HG03039 (cell line): ENCODE measurements at regions not wholly inside any gene's neighbourhood (a gene's known extent, or its start where the extent isn't known, plus 50 kb on each side); places are given as distances from the start of the nearest gene placed in this dataset.
"Not testable (repeated sequence)": the region's sequence is repeated elsewhere in the genome, so short reads cannot be mapped to it uniquely, and the experiment has no call there.

ENCODE experiments used
- ATAC-seq: cut with Tn5 transposase; IDR thresholded peaks from one replicate; pipeline ENCODE4 v1.9.1; 2021; ENCODE audit warnings: mild to moderate bottlenecking, moderate library complexity; ENCODE audit not compliant: unreplicated experiment

- no peak for ATAC-seq
Observed at GRCh38 chr4:187470061-187470460, 525.5 kb upstream of the ZFP42 start.

GRCh38 chr4:187474238-187474637 is 521.3 kb upstream of the ZFP42 start:
- no peak for ATAC-seq

GRCh38 chr4:187475901-187476300 is 519.7 kb upstream of the ZFP42 start:
- ATAC-seq, result no peak

GRCh38 chr4:187477224-187477623 is 518.3 kb upstream of the ZFP42 start:
- no peak for ATAC-seq

GRCh38 chr4:187478292-187479140 is 517.1 kb upstream of the ZFP42 start:
- no peak for ATAC-seq

- ATAC-seq, result no peak
Observed at GRCh38 chr4:187479511-187479910, 516.1 kb upstream of the ZFP42 start.

- ATAC-seq, result no peak
Observed at GRCh38 chr4:187480146-187481145, 515.1 kb upstream of the ZFP42 start.

GRCh38 chr4:187484186-187484585 is 511.4 kb upstream of the ZFP42 start:
- no peak for ATAC-seq

GRCh38 chr4:187485676-187486075 is 509.9 kb upstream of the ZFP42 start:
- no peak for ATAC-seq

GRCh38 chr4:187491286-187491685 is 504.3 kb upstream of the ZFP42 start:
- ATAC-seq, result no peak

GRCh38 chr4:187491959-187492358 is 503.6 kb upstream of the ZFP42 start:
- no peak for ATAC-seq

- no peak for ATAC-seq
Observed at GRCh38 chr4:187493661-187494060, 501.9 kb upstream of the ZFP42 start.

- ATAC-seq, result no peak
Observed at GRCh38 chr4:187499956-187500355, 495.6 kb upstream of the ZFP42 start.

GRCh38 chr4:187500796-187501195 is 494.8 kb upstream of the ZFP42 start:
- ATAC-seq, result no peak

GRCh38 chr4:187501731-187502130 is 493.8 kb upstream of the ZFP42 start:
- no peak for ATAC-seq

GRCh38 chr4:187504974-187505797 is 490.4 kb upstream of the ZFP42 start:
- ATAC-seq, result no peak

- not testable (repeated sequence) for ATAC-seq
Observed at GRCh38 chr4:187505798-187506141, 489.8 kb upstream of the ZFP42 start.

- ATAC-seq, result no peak
Observed at GRCh38 chr4:187516224-187516623, 479.3 kb upstream of the ZFP42 start.

- no peak for ATAC-seq
Observed at GRCh38 chr4:187541666-187542065, 453.9 kb upstream of the ZFP42 start.

GRCh38 chr4:187544461-187545053 is 451.0 kb upstream of the ZFP42 start:
- no peak for ATAC-seq
